Endothelial cell of umbilical vein (primary cell): ENCODE measurements at regions not wholly inside any gene's neighbourhood (a gene's known extent, or its start where the extent isn't known, plus 50 kb on each side); places are given as distances from the start of the nearest gene placed in this dataset.

ENCODE experiments used
- EZH2 ChIP-seq: IDR thresholded peaks from 2 replicates; pipeline ENCODE4 v1.6.1; 2012; ENCODE audit warnings: borderline replicate concordance, low read depth, mild to moderate bottlenecking, moderate library complexity, low read length, inconsistent platforms; ENCODE audit not compliant: severe bottlenecking
- FOS ChIP-seq: IDR thresholded peaks from 2 replicates; pipeline ENCODE4 v1.6.1; 2011; ENCODE audit warnings: mild to moderate bottlenecking, low read length, moderate library complexity, borderline replicate concordance; ENCODE audit not compliant: insufficient read depth
- GATA2 ChIP-seq: IDR thresholded peaks from 2 replicates; pipeline ENCODE4 v1.7.0; 2011; ENCODE audit warnings: low read depth, mild to moderate bottlenecking, moderate library complexity, mixed read lengths, low read length; ENCODE audit not compliant: insufficient read length, insufficient read depth
- MYC ChIP-seq: IDR thresholded peaks from one replicate; pipeline ENCODE4 v1.6.1; 2011; ENCODE audit warnings: mild to moderate bottlenecking, low read depth, low read length
- POLR2A ChIP-seq: IDR thresholded peaks from 2 replicates; pipeline ENCODE4 v1.6.1; 2012; ENCODE audit warnings: low read depth, mild to moderate bottlenecking, control low read depth, low read length
- POLR2AphosphoS5 ChIP-seq: IDR thresholded peaks from 2 replicates; pipeline ENCODE4 v1.6.1; 2012; ENCODE audit warnings: low read depth, mild to moderate bottlenecking, control low read depth, low read length, moderate library complexity; ENCODE audit not compliant: insufficient read depth
- TF ChIP-seq, protein P1 (sequence below), 2 donors: IDR thresholded peaks; 1 replicate in 1 of 2; 2 replicates in 1 of 2; pipeline ENCODE4 v1.5.1; 2011; ENCODE audit warnings: low read length in 2 of 2, mild to moderate bottlenecking in 2 of 2, moderate library complexity in 2 of 2, control low read depth in 1 of 2, inconsistent platforms in 1 of 2, low read depth in 1 of 2; ENCODE audit not compliant: insufficient read depth in 1 of 2; ENCODE audit errors: extremely low read depth in 1 of 2
- TF ChIP-seq, protein P2 (sequence below): IDR thresholded peaks from 2 replicates; pipeline ENCODE4 v1.6.1; 2011; ENCODE audit not compliant: insufficient read depth, insufficient read length

DNA sequence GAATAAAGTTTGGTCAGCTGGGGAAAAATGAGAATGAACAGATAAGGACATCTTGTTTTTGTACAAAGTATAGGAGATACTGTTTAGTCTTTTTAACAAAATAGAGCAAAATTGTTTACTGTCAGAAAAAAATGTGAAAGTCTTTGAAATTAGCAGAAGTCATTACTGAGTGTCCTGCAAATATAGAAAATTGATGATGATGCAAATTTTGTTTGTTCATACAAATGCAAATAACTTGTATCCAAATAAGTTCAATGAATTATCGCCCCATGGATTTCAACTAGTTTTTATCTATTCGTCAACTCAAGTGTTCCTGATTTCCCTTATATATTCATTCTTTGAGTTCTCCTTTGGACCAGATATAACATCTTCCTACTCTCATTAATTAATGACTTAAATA, 378.0 kb upstream of the SGO1 start:
- TF ChIP-seq FOS (no peak), POLR2A (no peak), EZH2 (no peak), MYC (no peak), POLR2AphosphoS5 (no peak), GATA2 (no peak)
- TF ChIP-seq, protein P1, sequence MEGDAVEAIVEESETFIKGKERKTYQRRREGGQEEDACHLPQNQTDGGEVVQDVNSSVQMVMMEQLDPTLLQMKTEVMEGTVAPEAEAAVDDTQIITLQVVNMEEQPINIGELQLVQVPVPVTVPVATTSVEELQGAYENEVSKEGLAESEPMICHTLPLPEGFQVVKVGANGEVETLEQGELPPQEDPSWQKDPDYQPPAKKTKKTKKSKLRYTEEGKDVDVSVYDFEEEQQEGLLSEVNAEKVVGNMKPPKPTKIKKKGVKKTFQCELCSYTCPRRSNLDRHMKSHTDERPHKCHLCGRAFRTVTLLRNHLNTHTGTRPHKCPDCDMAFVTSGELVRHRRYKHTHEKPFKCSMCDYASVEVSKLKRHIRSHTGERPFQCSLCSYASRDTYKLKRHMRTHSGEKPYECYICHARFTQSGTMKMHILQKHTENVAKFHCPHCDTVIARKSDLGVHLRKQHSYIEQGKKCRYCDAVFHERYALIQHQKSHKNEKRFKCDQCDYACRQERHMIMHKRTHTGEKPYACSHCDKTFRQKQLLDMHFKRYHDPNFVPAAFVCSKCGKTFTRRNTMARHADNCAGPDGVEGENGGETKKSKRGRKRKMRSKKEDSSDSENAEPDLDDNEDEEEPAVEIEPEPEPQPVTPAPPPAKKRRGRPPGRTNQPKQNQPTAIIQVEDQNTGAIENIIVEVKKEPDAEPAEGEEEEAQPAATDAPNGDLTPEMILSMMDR (IDR thresholded peaks at IDR 0.05; ENCODE audit: extremely low read depth in 1 of 2, insufficient read depth in 1 of 2, low read depth in 1 of 2, low read length in 2 of 2) = no peak
- TF ChIP-seq, protein P2, sequence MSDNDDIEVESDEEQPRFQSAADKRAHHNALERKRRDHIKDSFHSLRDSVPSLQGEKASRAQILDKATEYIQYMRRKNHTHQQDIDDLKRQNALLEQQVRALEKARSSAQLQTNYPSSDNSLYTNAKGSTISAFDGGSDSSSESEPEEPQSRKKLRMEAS = no peak
